Body of pancreas (tissue), 4 donors: ENCODE measurements at regions not wholly inside any gene's neighbourhood (a gene's known extent, or its start where the extent isn't known, plus 50 kb on each side); places are given as distances from the start of the nearest gene placed in this dataset.

Experiments used
- CTCF ChIP-seq, 7 experiments: fragments of 450-650 bp in 4 of 7; fragments of 200-600 bp in 3 of 7; sonication (generic) in 3 of 7; IDR thresholded peaks; one replicate each; pipeline ENCODE4 v1.5.1; 2016 to 2019; ENCODE audit warnings: antibody characterized with exemption in 7 of 7
- POLR2A ChIP-seq, 3 donors: fragments of 450-650 bp; IDR thresholded peaks; one replicate each; pipeline ENCODE4 v1.6.1; 2016; ENCODE audit warnings: antibody characterized with exemption in 3 of 3, mild to moderate bottlenecking in 2 of 3

DNA sequence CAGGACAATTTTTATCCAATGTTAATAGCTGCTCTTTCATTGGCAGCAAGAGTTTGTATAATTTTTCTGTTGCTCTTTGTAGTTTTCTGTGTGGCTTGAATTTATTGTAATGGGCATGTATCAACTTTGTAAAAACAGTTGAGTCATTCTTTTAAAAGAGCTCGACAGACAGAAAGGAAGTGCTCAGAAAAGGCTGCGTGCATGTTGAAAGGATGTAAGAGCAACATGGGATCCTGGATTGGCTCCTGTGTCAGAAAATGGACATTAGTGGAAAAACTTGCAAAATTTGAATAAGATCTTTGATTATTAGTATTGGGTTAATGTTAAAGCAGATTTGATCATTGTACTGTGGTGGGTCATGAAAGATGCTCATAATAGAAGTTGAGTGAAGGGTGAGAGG is 93.3 kb upstream of the CDC42EP3 start:
- TF ChIP-seq CTCF (IDR thresholded peaks at IDR 0.05) = no peak
- no peak for TF ChIP-seq POLR2A (IDR thresholded peaks at IDR 0.05)
